ENCODE measurements at regions not wholly inside any gene's neighbourhood (a gene's known extent, or its start where the extent isn't known, plus 50 kb on each side); places are given as distances from the start of the nearest gene placed in this dataset.

GRCh38 chr10:21238717-21239116 lies 286.8 kb downstream of the SKIDA1 start:
- no peak overlapping the region for H3K4me3 ChIP-seq (ENCODE audit: low read depth, low read length)
- no peak for DNase-seq (ENCODE audit: low read depth, low spot score)
- H3K27ac ChIP-seq (ENCODE audit: low read depth, low read length), result no peak overlapping the region
- CTCF ChIA-PET, result no interaction called here
- no peaks in the 10 kb centered on the region for H3K9me3 ChIP-seq (ENCODE audit: control insufficient read depth, insufficient read depth, low read length)
- no peaks in the 10 kb centered on the region for H3K27me3 ChIP-seq (ENCODE audit: control insufficient read depth, insufficient read depth, low read length)
- no peak for TF ChIP-seq CTCF (IDR thresholded peaks at IDR 0.05; ENCODE audit: low read depth, low read length)
- POLR2A ChIA-PET, result interaction anchor here (0.7 kb wide), 1 partner anchor 36 kb away, joined by 9 read pairs; no protein-coding TSS in a partner anchor

DNA sequence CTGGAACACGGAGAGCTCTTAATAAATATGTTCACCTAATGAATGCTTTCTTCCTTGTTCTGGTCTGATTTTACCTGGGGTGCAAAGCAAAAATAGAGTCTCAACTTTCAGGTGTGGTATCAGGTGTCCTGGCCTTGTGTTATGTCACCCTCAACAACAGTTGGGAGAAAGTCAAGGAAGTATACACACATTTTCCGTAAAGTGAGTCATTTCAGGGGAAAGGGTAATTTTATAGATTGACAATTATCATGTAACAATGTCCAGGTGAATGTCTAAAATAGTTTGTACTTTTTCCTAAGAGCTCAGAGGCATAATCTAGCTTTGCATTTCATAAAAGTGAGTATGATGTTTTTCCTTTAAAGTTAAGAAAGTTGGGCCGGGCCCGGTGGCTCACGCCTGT lies 287.4 kb downstream of the SKIDA1 start:
- DNase-seq (ENCODE audit: low read depth, low spot score), result no peak
- POLR2A ChIA-PET, result interaction anchor here (0.7 kb wide), 1 partner anchor 36 kb away, joined by 9 read pairs; no protein-coding TSS in a partner anchor
- Histone ChIP-seq H3K27ac (ENCODE audit: low read depth, low read length) (no peak overlapping the region), H3K4me3 (ENCODE audit: low read depth, low read length) (no peak overlapping the region), H3K27me3 (ENCODE audit: control insufficient read depth, insufficient read depth, low read length) (no peaks in the 10 kb centered on the region), H3K9me3 (ENCODE audit: control insufficient read depth, insufficient read depth, low read length) (no peaks in the 10 kb centered on the region)
- CTCF ChIA-PET, result no interaction called here
- TF ChIP-seq CTCF (IDR thresholded peaks at IDR 0.05; ENCODE audit: low read depth, low read length), result no peak

DNA sequence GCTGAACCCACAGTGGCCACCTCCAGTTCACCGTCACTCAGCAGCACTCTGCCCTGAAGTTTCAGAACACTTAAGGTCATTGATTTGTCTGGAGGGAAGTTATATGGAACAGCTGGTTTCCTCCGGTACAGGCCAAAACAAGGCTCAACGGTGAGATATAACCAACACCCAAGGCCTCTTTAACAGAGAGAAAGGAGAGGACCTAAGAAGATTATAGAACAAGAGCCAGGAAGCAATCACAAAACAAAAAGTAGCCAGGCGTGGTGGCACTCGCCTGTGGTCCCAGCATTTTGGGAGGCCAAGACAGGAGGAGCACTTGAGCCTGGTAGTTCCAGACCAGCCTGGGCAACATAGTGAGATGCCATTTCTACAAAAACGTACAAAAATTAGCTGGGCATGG lies 290.7 kb downstream of the SKIDA1 start:
- ChIA-PET POLR2A (no interaction called here), CTCF (no interaction called here)
- Histone ChIP-seq H3K27me3 (ENCODE audit: control insufficient read depth, insufficient read depth, low read length) (no peaks in the 10 kb centered on the region), H3K4me3 (ENCODE audit: low read depth, low read length) (no peak overlapping the region), H3K27ac (ENCODE audit: low read depth, low read length) (no peak overlapping the region), H3K9me3 (ENCODE audit: control insufficient read depth, insufficient read depth, low read length) (no peaks in the 10 kb centered on the region)
- no peak for DNase-seq (ENCODE audit: low read depth, low spot score)
- TF ChIP-seq CTCF (IDR thresholded peaks at IDR 0.05; ENCODE audit: low read depth, low read length), result no peak

DNA sequence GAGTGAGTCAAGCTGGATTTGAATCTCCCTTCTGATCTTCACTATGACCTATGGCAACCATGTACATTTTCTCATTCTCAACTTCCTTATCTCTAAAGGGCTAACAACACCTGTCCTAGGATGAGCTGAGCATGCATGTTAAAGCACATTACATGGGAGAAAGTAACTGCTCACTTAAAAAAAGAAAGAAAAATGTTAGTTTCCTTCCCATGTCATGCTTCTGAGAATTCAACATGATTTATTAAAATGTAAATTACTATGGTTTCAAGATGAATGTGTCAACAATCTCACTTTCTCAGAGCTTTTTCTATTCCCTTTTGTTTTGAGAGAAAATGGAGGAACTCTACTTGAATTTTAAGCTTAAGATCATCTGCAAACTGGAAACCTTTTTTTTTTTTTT lies 295.3 kb downstream of the SKIDA1 start:
- H3K27me3 ChIP-seq (ENCODE audit: control insufficient read depth, insufficient read depth, low read length), result peaks cover 2% of the 10 kb centered on the region
- no peak overlapping the region for H3K27ac ChIP-seq (ENCODE audit: low read depth, low read length)
- no peak for DNase-seq (ENCODE audit: low read depth, low spot score)
- TF ChIP-seq CTCF (IDR thresholded peaks at IDR 0.05; ENCODE audit: low read depth, low read length), result no peak
- ChIA-PET CTCF (no interaction called here), POLR2A (no interaction called here)
- no peak overlapping the region for H3K4me3 ChIP-seq (ENCODE audit: low read depth, low read length)
- no peaks in the 10 kb centered on the region for H3K9me3 ChIP-seq (ENCODE audit: control insufficient read depth, insufficient read depth, low read length)

DNA sequence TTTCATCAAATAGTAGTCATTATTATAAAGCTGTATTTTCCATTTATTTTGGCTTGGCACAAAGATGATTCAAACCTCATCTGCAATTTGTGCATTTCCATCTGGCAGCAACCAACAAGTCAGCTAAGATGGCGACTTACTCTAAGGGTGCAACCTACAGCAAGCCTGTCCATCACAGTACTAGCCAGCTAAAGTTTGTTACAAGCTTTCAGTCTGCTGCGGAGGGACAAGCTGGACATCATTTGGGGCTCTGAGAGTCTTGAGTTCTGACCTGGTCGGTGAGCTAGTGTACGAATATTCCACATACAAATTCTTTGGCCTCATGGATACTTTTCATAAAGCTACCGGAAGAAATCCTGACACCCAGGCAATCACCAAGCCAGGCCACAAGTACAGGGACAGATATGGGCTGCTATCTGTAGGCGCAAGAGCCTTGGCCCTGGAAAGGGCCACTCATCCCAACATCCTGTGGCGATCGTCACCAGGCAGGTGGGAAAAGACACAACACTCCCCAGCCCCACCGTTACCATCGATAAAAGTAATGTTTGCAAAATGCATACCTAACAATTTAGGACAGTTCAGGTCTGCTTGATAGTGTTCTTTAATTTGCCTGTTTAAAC lies 307.6 kb downstream of the SKIDA1 start:
- Histone ChIP-seq H3K9me3 (ENCODE audit: control insufficient read depth, insufficient read depth, low read length) (no peaks in the 10 kb centered on the region), H3K27ac (ENCODE audit: low read depth, low read length) (no peak overlapping the region), H3K4me3 (ENCODE audit: low read depth, low read length) (no peak overlapping the region), H3K27me3 (ENCODE audit: control insufficient read depth, insufficient read depth, low read length) (no peaks in the 10 kb centered on the region)
- no peak for TF ChIP-seq CTCF (IDR thresholded peaks at IDR 0.05; ENCODE audit: low read depth, low read length)
- POLR2A ChIA-PET, result no interaction called here
- CTCF ChIA-PET, result no interaction called here
- DNase-seq (ENCODE audit: low read depth, low spot score), result no peak

All from AG04450 (cell line).